HepG2 (cell line): ENCODE measurements at regions not wholly inside any gene's neighbourhood (a gene's known extent, or its start where the extent isn't known, plus 50 kb on each side); places are given as distances from the start of the nearest gene placed in this dataset.

Experiments
- CTCF ChIP-seq: sonication (generic); formaldehyde crosslinking; IDR thresholded peaks from 2 replicates; pipeline ENCODE4 v1.5.0; 2020; ENCODE audit warnings: mild to moderate bottlenecking, missing genetic modification reagents, moderate library complexity
- RARA ChIP-seq: IDR thresholded peaks from 2 replicates; pipeline ENCODE4 v1.6.1; 2016; ENCODE audit warnings: missing genetic modification reagents, missing compliant biosample characterization
- SMC3 ChIP-seq: IDR thresholded peaks from 2 replicates; pipeline ENCODE4 v1.6.1; 2011; ENCODE audit warnings: low read length, improper control_type of control experiment
- TAF1 ChIP-seq: sonication (generic); formaldehyde crosslinking; IDR thresholded peaks from 2 replicates; pipeline ENCODE4 v1.4.0; 2020; ENCODE audit warnings: missing genetic modification reagents

- TF ChIP-seq SMC3 (no peak), CTCF (CRISPR knock-in tag) (no peak), RARA (CRISPR knock-in tag) (no peak), TAF1 (CRISPR knock-in tag) (no peak)
Observed at GRCh38 chr3:25088284-25088683, 339.8 kb upstream of the RARB start.
